Cardiac septum (tissue), 1 donor: ENCODE measurements at regions not wholly inside any gene's neighbourhood (a gene's known extent, or its start where the extent isn't known, plus 50 kb on each side); places are given as distances from the start of the nearest gene placed in this dataset.

ENCODE experiments used
- DNase-seq: peaks from one replicate; pipeline ENCODE4 v3.0.0-alpha.2; 2020; ENCODE audit warnings: low spot score
- intact Hi-C: fragments of 100-400 bp; cut with DNase I; formaldehyde crosslinking; loops from one replicate; pipeline ENCODE4 v1.14.0; 2022
- donor health status: DM: no; HTN: no; CAD: no.

GRCh38 chr4:133920236-133920635, 281.4 kb downstream of the PABPC4L start:
- no peak for DNase-seq
- intact Hi-C loops = no loop called here

- intact Hi-C loops = no loop called here
- no peak for DNase-seq
Measured at GRCh38 chr4:133910165-133910564, 291.4 kb downstream of the PABPC4L start.

- DNase-seq = no peak
- intact Hi-C loops = no loop called here
Measured at GRCh38 chr4:133903029-133903428, 298.6 kb downstream of the PABPC4L start.

- intact Hi-C loops = no loop called here
- no peak for DNase-seq
Measured at GRCh38 chr4:133891011-133891410, 310.6 kb downstream of the PABPC4L start.

GRCh38 chr4:133887723-133888122, 313.9 kb downstream of the PABPC4L start:
- DNase-seq = no peak
- intact Hi-C loops = no loop called here

GRCh38 chr4:133869486-133869885, 332.1 kb downstream of the PABPC4L start:
- intact Hi-C loops = no loop called here
- no peak for DNase-seq

- intact Hi-C loops = no loop called here
Measured at GRCh38 chr4:133868856-133869255, 332.7 kb downstream of the PABPC4L start.

GRCh38 chr4:133866328-133866699, 335.3 kb downstream of the PABPC4L start:
- intact Hi-C loops = no loop called here
- DNase-seq = no peak

More at GRCh38 chr4:133868856-133869255, 332.7 kb downstream of the PABPC4L start:
- DNase-seq = no peak

GRCh38 chr4:133865612-133866327, 335.8 kb downstream of the PABPC4L start:
- no peak for DNase-seq
- intact Hi-C loops = no loop called here

GRCh38 chr4:133863153-133863552, 338.4 kb downstream of the PABPC4L start:
- no peak for DNase-seq

GRCh38 chr4:133856731-133857355, 344.7 kb downstream of the PABPC4L start:
- intact Hi-C loops = no loop called here
- DNase-seq = no peak

More at GRCh38 chr4:133863153-133863552, 338.4 kb downstream of the PABPC4L start:
- intact Hi-C loops = no loop called here

GRCh38 chr4:133855001-133855400, 346.6 kb downstream of the PABPC4L start:
- no peak for DNase-seq
- intact Hi-C loops = no loop called here

- DNase-seq = no peak
- intact Hi-C loops = no loop called here
Measured at GRCh38 chr4:133839326-133839725, 362.3 kb downstream of the PABPC4L start.

GRCh38 chr4:133823177-133823576, 378.4 kb downstream of the PABPC4L start:
- no peak for DNase-seq
- intact Hi-C loops = no loop called here

- DNase-seq = no peak
- intact Hi-C loops = no loop called here
Measured at GRCh38 chr4:133812954-133813353, 388.6 kb downstream of the PABPC4L start.

GRCh38 chr4:133812236-133812635, 389.4 kb downstream of the PABPC4L start:
- no peak for DNase-seq
- intact Hi-C loops = no loop called here

GRCh38 chr4:133808151-133808550, 393.4 kb downstream of the PABPC4L start:
- intact Hi-C loops = no loop called here

GRCh38 chr4:133803341-133803740, 398.2 kb downstream of the PABPC4L start:
- intact Hi-C loops = no loop called here
- no peak for DNase-seq

More at GRCh38 chr4:133808151-133808550, 393.4 kb downstream of the PABPC4L start:
- DNase-seq = no peak

- intact Hi-C loops = no loop called here
- DNase-seq = no peak
Measured at GRCh38 chr4:133802359-133803140, 399.0 kb downstream of the PABPC4L start.

GRCh38 chr4:133801883-133802282, 399.7 kb downstream of the PABPC4L start:
- intact Hi-C loops = no loop called here
- no peak for DNase-seq

GRCh38 chr4:133800966-133801365, 400.6 kb downstream of the PABPC4L start:
- no peak for DNase-seq
- intact Hi-C loops = no loop called here
